ENCODE measurements at regions not wholly inside any gene's neighbourhood (a gene's known extent, or its start where the extent isn't known, plus 50 kb on each side); places are given as distances from the start of the nearest gene placed in this dataset.

DNA sequence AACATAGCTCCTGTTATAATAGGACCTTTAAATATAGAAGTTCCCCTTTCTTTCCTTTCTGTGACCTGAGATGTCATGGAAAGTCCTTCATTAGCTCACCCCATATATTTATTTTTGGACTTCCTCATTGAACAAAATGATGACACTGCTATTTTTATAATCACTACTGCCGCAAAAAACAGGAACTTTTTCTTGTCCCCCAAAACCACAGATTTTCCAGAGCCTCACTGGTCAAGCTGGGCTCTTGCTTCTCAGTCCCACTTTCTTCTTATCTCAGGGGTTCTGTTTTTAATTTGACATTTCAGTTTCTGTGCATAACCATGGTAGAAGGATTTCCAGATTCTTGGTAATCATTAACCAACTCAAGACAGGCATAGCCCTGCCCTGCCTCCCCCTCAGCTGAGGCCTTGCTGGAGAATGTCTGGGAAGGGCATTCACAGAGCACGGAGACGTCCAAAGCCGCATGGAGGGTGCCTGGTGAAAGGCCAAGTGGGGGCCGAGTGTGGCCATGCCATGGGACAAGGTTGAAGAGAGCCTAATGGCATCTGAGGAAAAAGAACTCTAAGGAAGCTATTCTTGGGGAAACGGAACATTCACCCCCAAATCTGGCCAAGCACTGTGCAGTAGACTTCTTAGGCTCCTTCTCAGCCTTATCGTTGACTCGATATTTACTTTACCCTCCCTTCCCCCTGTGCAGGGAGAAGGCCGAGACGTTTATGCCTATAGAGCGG is 73.7 kb downstream of the EDN1 start:
- Mint-ChIP-seq H3K4me3 (peak overlapping the region; percentile 49), H3K27ac (peak overlapping the region; percentile 72), H3K9me3 (ENCODE audit: insufficient read depth) (no peaks in the 10 kb centered on the region), H3K27me3 (no peaks in the 10 kb centered on the region), H3K4me1 (peaks cover 9% of the 10 kb centered on the region)
- 71% methylated on average over 5 of the region's 11 CpGs for WGBS (ENCODE audit: insufficient coverage)
- Histone ChIP-seq H3K27ac (ENCODE audit: low read length in 2 of 2) (peak overlapping the region in 1 of 2 donors; percentile 20), H3K36me3 (replicated peaks in 1 of 2; ENCODE audit: control extremely low read depth in 1 of 2, control insufficient read depth in 1 of 2, extremely low read depth in 1 of 2, insufficient read depth in 2 of 2, low read length in 1 of 2) (no peaks in the 10 kb centered on the region), H4K20me1 (ENCODE audit: control insufficient read depth, insufficient read depth, low read length, poor library complexity, severe bottlenecking) (no peaks in the 10 kb centered on the region), H3K27me3 (replicated peaks in 1 of 4; ENCODE audit: control extremely low read depth in 1 of 4, control insufficient read depth in 3 of 4, insufficient read depth in 4 of 4, low read length in 3 of 4) (no peaks in the 10 kb centered on the region), H3K4me2 (replicated peaks; ENCODE audit: low read depth, low read length, poor library complexity, severe bottlenecking) (peak overlapping the region; percentile 5), H3K9ac (ENCODE audit: low read length) (no peak overlapping the region), H3K79me2 (ENCODE audit: control insufficient read depth, insufficient read depth, low read length) (no peaks in the 10 kb centered on the region), H3K9me3 (ENCODE audit: control extremely low read depth in 1 of 3, control insufficient read depth in 2 of 3, insufficient read depth in 1 of 3, low read length in 2 of 3) (peaks cover 0 to 3% (median 0%) of the 10 kb centered on the region in 3 donors), H2AFZ (ENCODE audit: insufficient read depth, low read depth, low read length, poor library complexity, severe bottlenecking) (no peak overlapping the region), H3K4me1 (ENCODE audit: control insufficient read depth in 2 of 2, insufficient read depth in 2 of 2, low read length in 2 of 2) (peaks cover 33 to 41% of the 10 kb centered on the region in 2 donors), H3K4me3 (ENCODE audit: control extremely low read depth in 1 of 5, extremely low read depth in 1 of 5, insufficient read depth in 1 of 5, low read depth in 2 of 5, low read length in 4 of 5) (no peak overlapping the region)
- TF ChIP-seq CTCF (IDR thresholded peaks at IDR 0.05) (no peak), EZH2 (IDR thresholded peaks at IDR 0.05; ENCODE audit: borderline replicate concordance, insufficient read depth, low read depth, low read length, poor library complexity, severe bottlenecking) (no peak)
- ChIA-PET CTCF (interaction anchor here (1.3 kb wide), 1 partner anchor 10 kb away, joined by 3 read pairs; no protein-coding TSS in a partner anchor), POLR2A (no interaction called here)
- ATAC-seq (ENCODE audit: low read depth) (peak; percentile 39), DNase-seq (peak; percentile 44)
- intact Hi-C loops (cut with micrococcal nuclease) = loop anchor here (10.0 kb wide), 1 partner anchor 241 kb away; no protein-coding TSS in a partner anchor

GRCh38 chr6:12364621-12365020 is 74.5 kb downstream of the EDN1 start:
- peaks cover 0 to 3% (median 0%) of the 10 kb centered on the region in 3 donors for H3K9me3 ChIP-seq (ENCODE audit: control extremely low read depth in 1 of 3, control insufficient read depth in 2 of 3, insufficient read depth in 1 of 3, low read length in 2 of 3)
- Mint-ChIP-seq H3K27ac (no peak overlapping the region), H3K9me3 (ENCODE audit: insufficient read depth) (no peaks in the 10 kb centered on the region), H3K27me3 (no peaks in the 10 kb centered on the region), H3K4me3 (no peak overlapping the region), H3K4me1 (peaks cover 11% of the 10 kb centered on the region)
- CTCF ChIA-PET = no interaction called here
- POLR2A ChIA-PET = no interaction called here
- no peaks in the 10 kb centered on the region for H3K27me3 ChIP-seq (replicated peaks in 1 of 4; ENCODE audit: control extremely low read depth in 1 of 4, control insufficient read depth in 3 of 4, insufficient read depth in 4 of 4, low read length in 3 of 4)
- H3K4me3 ChIP-seq (ENCODE audit: control extremely low read depth in 1 of 5, extremely low read depth in 1 of 5, insufficient read depth in 1 of 5, low read depth in 2 of 5, low read length in 4 of 5) = no peak overlapping the region
- no peak overlapping the region for H3K27ac ChIP-seq (ENCODE audit: low read length in 2 of 2)
- no peaks in the 10 kb centered on the region for H3K79me2 ChIP-seq (ENCODE audit: control insufficient read depth, insufficient read depth, low read length)
- H3K4me2 ChIP-seq (replicated peaks; ENCODE audit: low read depth, low read length, poor library complexity, severe bottlenecking) = no peak overlapping the region
- intact Hi-C loops (cut with micrococcal nuclease) = loop anchor here (10.0 kb wide), 1 partner anchor 240 kb away; no protein-coding TSS in a partner anchor
- no peaks in the 10 kb centered on the region for H4K20me1 ChIP-seq (ENCODE audit: control insufficient read depth, insufficient read depth, low read length, poor library complexity, severe bottlenecking)
- no CpG with 5 or more reads among the region's 1 CpG for WGBS (ENCODE audit: insufficient coverage)
- DNase-seq (no peak), ATAC-seq (ENCODE audit: low read depth) (no peak)
- TF ChIP-seq EZH2 (IDR thresholded peaks at IDR 0.05; ENCODE audit: borderline replicate concordance, insufficient read depth, low read depth, low read length, poor library complexity, severe bottlenecking) = no peak
- TF ChIP-seq CTCF (IDR thresholded peaks at IDR 0.05) = no peak
- no peak overlapping the region for H2AFZ ChIP-seq (ENCODE audit: insufficient read depth, low read depth, low read length, poor library complexity, severe bottlenecking)
- no peaks in the 10 kb centered on the region for H3K36me3 ChIP-seq (replicated peaks in 1 of 2; ENCODE audit: control extremely low read depth in 1 of 2, control insufficient read depth in 1 of 2, extremely low read depth in 1 of 2, insufficient read depth in 2 of 2, low read length in 1 of 2)
- H3K4me1 ChIP-seq (ENCODE audit: control insufficient read depth in 2 of 2, insufficient read depth in 2 of 2, low read length in 2 of 2) = peaks cover 25 to 37% of the 10 kb centered on the region in 2 donors
- no peak overlapping the region for H3K9ac ChIP-seq (ENCODE audit: low read length)
